ENCODE measurements at regions not wholly inside any gene's neighbourhood (a gene's known extent, or its start where the extent isn't known, plus 50 kb on each side); places are given as distances from the start of the nearest gene placed in this dataset.
"Not testable (repeated sequence)": the region's sequence is repeated elsewhere in the genome, so short reads cannot be mapped to it uniquely, and the experiment has no call there.

GRCh38 chr7:114148779-114149178, 230.0 kb upstream of the PPP1R3A start:
- no peak for TF ChIP-seq CTCF (IDR thresholded peaks at IDR 0.05)
- intact Hi-C loops (cut with DNase I), result no loop called here
- no peak overlapping the region for H3K27ac ChIP-seq
- no peaks in the 10 kb centered on the region for H3K36me3 ChIP-seq
- ATAC-seq (no peak), DNase-seq (no peak)
- no peaks in the 10 kb centered on the region for H3K4me1 ChIP-seq
- 83 to 85% methylated on average over 3 of the region's 3 CpGs for whole genome bisulfite sequencing, 2 donors
- H3K4me3 ChIP-seq, result no peak overlapping the region
- H3K9me3 ChIP-seq, result no peaks in the 10 kb centered on the region
- no peaks in the 10 kb centered on the region for H3K27me3 ChIP-seq

- H3K27me3 ChIP-seq, result no peaks in the 10 kb centered on the region
- H3K27ac ChIP-seq, result no peak overlapping the region
- no peak for TF ChIP-seq CTCF (IDR thresholded peaks at IDR 0.05)
- no peak overlapping the region for H3K4me3 ChIP-seq
- DNase-seq (no peak), ATAC-seq (no peak)
- no peaks in the 10 kb centered on the region for H3K9me3 ChIP-seq
- H3K4me1 ChIP-seq, result no peaks in the 10 kb centered on the region
- intact Hi-C loops (cut with DNase I), result no loop called here
- WGBS, 2 donors, result 73 to 74% methylated on average over 3 of the region's 3 CpGs
- H3K36me3 ChIP-seq, result no peaks in the 10 kb centered on the region
Observed at GRCh38 chr7:114141415-114141814, 222.6 kb upstream of the PPP1R3A start.

- no peak overlapping the region for H3K4me3 ChIP-seq
- H3K4me1 ChIP-seq, result no peaks in the 10 kb centered on the region
- DNase-seq (no peak), ATAC-seq (no peak)
- H3K27ac ChIP-seq, result no peak overlapping the region
- no peaks in the 10 kb centered on the region for H3K9me3 ChIP-seq
- no peaks in the 10 kb centered on the region for H3K27me3 ChIP-seq
- WGBS, 2 donors, result 84 to 95% methylated on average over 1 of the region's 1 CpG
- intact Hi-C loops (cut with DNase I), result no loop called here
- TF ChIP-seq CTCF (IDR thresholded peaks at IDR 0.05), result no peak
- no peaks in the 10 kb centered on the region for H3K36me3 ChIP-seq
Observed at GRCh38 chr7:114140561-114140960, 221.8 kb upstream of the PPP1R3A start.

- H3K27me3 ChIP-seq; H3K27ac ChIP-seq; H3K9me3 ChIP-seq; H3K36me3 ChIP-seq; H3K4me1 ChIP-seq; DNase-seq; ATAC-seq; intact Hi-C loops (cut with DNase I); H3K4me3 ChIP-seq: not testable (repeated sequence)
- WGBS, 2 donors, result 88 to 93% methylated on average over 5 of the region's 5 CpGs
Observed at GRCh38 chr7:114139690-114140089, 220.9 kb upstream of the PPP1R3A start.

GRCh38 chr7:114138587-114138986, 219.8 kb upstream of the PPP1R3A start:
- DNase-seq, result no peak
- 88 to 95% methylated on average over 5 of the region's 5 CpGs for WGBS, 2 donors
- no peaks in the 10 kb centered on the region for H3K9me3 ChIP-seq
- no peak for ATAC-seq
- no peaks in the 10 kb centered on the region for H3K36me3 ChIP-seq
- no peak overlapping the region for H3K4me3 ChIP-seq
- no peaks in the 10 kb centered on the region for H3K27me3 ChIP-seq
- intact Hi-C loops (cut with DNase I), result no loop called here
- no peak overlapping the region for H3K27ac ChIP-seq
- no peak for TF ChIP-seq CTCF (IDR thresholded peaks at IDR 0.05)
- H3K4me1 ChIP-seq, result no peaks in the 10 kb centered on the region

Measured in heart right ventricle (tissue), 16 donors.